Upper lobe of left lung (tissue), 4 donors: ENCODE measurements at regions not wholly inside any gene's neighbourhood (a gene's known extent, or its start where the extent isn't known, plus 50 kb on each side); places are given as distances from the start of the nearest gene placed in this dataset.

Experiments used
- POLR2A ChIP-seq, 4 donors: fragments of 450-650 bp; IDR thresholded peaks; one replicate each; pipeline ENCODE4 v1.5.1; 2016 to 2017; ENCODE audit warnings: antibody characterized with exemption in 4 of 4, mild to moderate bottlenecking in 2 of 4
- TF ChIP-seq, protein P1 (sequence below), 6 experiments: fragments of 450-650 bp in 4 of 6; fragments of 200-600 bp in 2 of 6; sonication (generic) in 2 of 6; IDR thresholded peaks; one replicate each; pipeline ENCODE4 v1.5.1; 2016 to 2019; ENCODE audit warnings: antibody characterized with exemption in 6 of 6

DNA sequence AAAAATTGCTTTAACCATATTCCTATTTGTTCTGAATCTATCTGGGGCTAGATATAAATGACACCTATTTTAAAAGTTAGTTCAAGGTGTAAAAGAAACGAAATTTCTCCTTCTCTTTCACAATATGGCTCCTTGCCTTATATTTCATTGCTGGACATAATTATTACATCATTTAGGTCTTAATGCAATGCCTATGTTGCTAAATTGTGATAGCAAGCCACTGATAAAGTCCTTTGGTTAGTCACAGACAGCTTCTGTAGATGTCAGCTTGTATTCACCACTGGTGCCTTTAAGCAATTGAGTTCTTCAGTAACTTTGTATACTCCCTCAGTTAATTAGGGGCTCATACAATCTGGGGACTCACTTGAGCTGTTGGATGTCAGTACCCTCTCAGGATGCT is 1236.6 kb downstream of the GATA3 start:
- TF ChIP-seq POLR2A (IDR thresholded peaks at IDR 0.05), result no peak
- TF ChIP-seq, protein P1, sequence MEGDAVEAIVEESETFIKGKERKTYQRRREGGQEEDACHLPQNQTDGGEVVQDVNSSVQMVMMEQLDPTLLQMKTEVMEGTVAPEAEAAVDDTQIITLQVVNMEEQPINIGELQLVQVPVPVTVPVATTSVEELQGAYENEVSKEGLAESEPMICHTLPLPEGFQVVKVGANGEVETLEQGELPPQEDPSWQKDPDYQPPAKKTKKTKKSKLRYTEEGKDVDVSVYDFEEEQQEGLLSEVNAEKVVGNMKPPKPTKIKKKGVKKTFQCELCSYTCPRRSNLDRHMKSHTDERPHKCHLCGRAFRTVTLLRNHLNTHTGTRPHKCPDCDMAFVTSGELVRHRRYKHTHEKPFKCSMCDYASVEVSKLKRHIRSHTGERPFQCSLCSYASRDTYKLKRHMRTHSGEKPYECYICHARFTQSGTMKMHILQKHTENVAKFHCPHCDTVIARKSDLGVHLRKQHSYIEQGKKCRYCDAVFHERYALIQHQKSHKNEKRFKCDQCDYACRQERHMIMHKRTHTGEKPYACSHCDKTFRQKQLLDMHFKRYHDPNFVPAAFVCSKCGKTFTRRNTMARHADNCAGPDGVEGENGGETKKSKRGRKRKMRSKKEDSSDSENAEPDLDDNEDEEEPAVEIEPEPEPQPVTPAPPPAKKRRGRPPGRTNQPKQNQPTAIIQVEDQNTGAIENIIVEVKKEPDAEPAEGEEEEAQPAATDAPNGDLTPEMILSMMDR (IDR thresholded peaks at IDR 0.05), result no peak
